Keratinocyte (primary cell): ENCODE measurements at regions not wholly inside any gene's neighbourhood (a gene's known extent, or its start where the extent isn't known, plus 50 kb on each side); places are given as distances from the start of the nearest gene placed in this dataset.

Source experiments
- DNase-seq: peaks from one replicate; pipeline ENCODE4 v3.0.0-alpha.2; 2011; ENCODE audit warnings: low read depth, missing footprints, low spot score
- FAIRE-seq: peaks from 2 replicates; lab custom pipeline; 2011; peaks lifted over from hg19 to GRCh38; lab: Jason Lieb, UNC
- H2AFZ ChIP-seq: 2 replicates; pipeline ENCODE4 v1.6.0; 2012; ENCODE audit warnings: low read length, control low read depth, inconsistent platforms; ENCODE audit not compliant: control insufficient read depth
- H3K27ac ChIP-seq: 2 replicates; pipeline ENCODE4 v1.5.1; 2011; ENCODE audit warnings: low read length; ENCODE audit not compliant: control insufficient read depth, insufficient read depth
- H3K27me3 ChIP-seq: 3 replicates; pipeline ENCODE4 v1.6.0; 2011; ENCODE audit warnings: low read length; ENCODE audit not compliant: control insufficient read depth, insufficient read depth; ENCODE audit errors: extremely low read depth
- H3K36me3 ChIP-seq, 2 experiments: 2 replicates in 1 of 2; 3 replicates in 1 of 2; pipeline ENCODE4 v1.5.1; 2011; ENCODE audit warnings: low read length in 2 of 2, mild to moderate bottlenecking in 1 of 2; ENCODE audit not compliant: control insufficient read depth in 2 of 2, insufficient read depth in 2 of 2; ENCODE audit errors: extremely low read depth in 1 of 2
- H3K4me1 ChIP-seq: 3 replicates; pipeline ENCODE4 v1.5.1; 2011; ENCODE audit warnings: low read length; ENCODE audit not compliant: control insufficient read depth, insufficient read depth; ENCODE audit errors: extremely low read depth
- H3K4me2 ChIP-seq: 3 replicates; pipeline ENCODE4 v1.6.0; 2011; ENCODE audit warnings: low read depth, low read length; ENCODE audit not compliant: control insufficient read depth, insufficient read depth; ENCODE audit errors: extremely low read depth
- H3K4me3 ChIP-seq, 3 experiments: fragments of 200-600 bp in 1 of 3; sonication (generic) in 1 of 3; 2 replicates in 2 of 3; 3 replicates in 1 of 3; pipeline ENCODE4 v1.5.1; 2011 to 2016; ENCODE audit warnings: low read length in 3 of 3, mild to moderate bottlenecking in 3 of 3, control low read depth in 2 of 3, inconsistent platforms in 1 of 3, low read depth in 1 of 3, mixed read lengths in 1 of 3, mixed run types in 1 of 3, moderate library complexity in 1 of 3; ENCODE audit not compliant: control insufficient read depth in 2 of 3, insufficient read depth in 2 of 3; ENCODE audit errors: extremely low read depth in 1 of 3
- H3K79me2 ChIP-seq: 2 replicates; pipeline ENCODE4 v1.6.0; 2012; ENCODE audit warnings: low read length; ENCODE audit not compliant: control insufficient read depth, insufficient read depth
- H3K9ac ChIP-seq: 3 replicates; pipeline ENCODE4 v1.6.0; 2011; ENCODE audit warnings: low read length; ENCODE audit not compliant: control insufficient read depth, insufficient read depth; ENCODE audit errors: extremely low read depth
- H3K9me1 ChIP-seq: 3 replicates; pipeline ENCODE4 v1.6.0; 2011; ENCODE audit warnings: low read length; ENCODE audit not compliant: control insufficient read depth, insufficient read depth; ENCODE audit errors: extremely low read depth
- H3K9me3 ChIP-seq: 2 replicates; pipeline ENCODE4 v1.5.1; 2012; ENCODE audit warnings: low read depth, low read length; ENCODE audit not compliant: control insufficient read depth
- H4K20me1 ChIP-seq: 3 replicates; pipeline ENCODE4 v1.6.0; 2011; ENCODE audit warnings: low read length; ENCODE audit not compliant: control insufficient read depth, insufficient read depth; ENCODE audit errors: extremely low read depth
- EZH2 ChIP-seq: IDR thresholded peaks from one replicate; pipeline ENCODE4 v1.6.1; 2012; ENCODE audit warnings: inconsistent platforms, mild to moderate bottlenecking, low read length, moderate library complexity
- dilution Hi-C: fragments of 300-500 bp; cut with MboI; formaldehyde crosslinking; loops from one replicate; pipeline ENCODE4 v1.7.0; 2020; ENCODE audit warnings: low sequenced_read_pairs; ENCODE audit not compliant: extremely low pct_ligation_motif_present
- TF ChIP-seq, protein P1 (sequence below), 3 experiments: IDR thresholded peaks in 1 of 3; conservative IDR thresholded peaks in 1 of 3; optimal IDR thresholded peaks in 1 of 3; 2 replicates in 2 of 3; 3 replicates in 1 of 3; pipeline versions ENCODE3 to v1.5.1; 2011; ENCODE audit warnings: low read length in 3 of 3, mild to moderate bottlenecking in 3 of 3, moderate library complexity in 2 of 3, control low read depth in 1 of 3, inconsistent platforms in 1 of 3; ENCODE audit not compliant: insufficient read depth in 2 of 3; ENCODE audit errors: extremely low read depth in 1 of 3

DNA sequence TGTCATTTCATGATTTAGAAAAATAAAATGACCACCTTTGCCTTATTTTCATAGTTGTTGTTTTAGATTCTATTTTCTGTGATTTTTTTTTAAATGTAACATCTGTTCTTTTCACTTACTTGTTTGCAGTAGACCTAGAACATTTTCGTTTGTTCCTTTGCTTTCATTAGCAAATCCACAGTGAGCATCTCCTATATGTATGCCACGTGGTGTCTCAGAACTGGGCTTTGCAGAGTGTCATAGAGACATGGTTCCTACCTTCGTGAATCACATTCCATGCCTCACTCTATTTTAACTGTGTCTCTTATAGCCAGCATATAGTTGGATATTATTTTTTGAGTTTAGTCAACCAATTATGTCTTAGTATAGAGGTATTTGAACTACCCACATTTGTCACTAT is 118.2 kb downstream of the KLF13 start:
- FAIRE-seq (no peak), DNase-seq (no peak)
- Histone ChIP-seq H2AFZ (no peak overlapping the region), H3K9me3 (no peaks in the 10 kb centered on the region), H3K36me3 (no peaks in the 10 kb centered on the region), H3K9me1 (no peaks in the 10 kb centered on the region), H3K79me2 (no peaks in the 10 kb centered on the region), H4K20me1 (no peaks in the 10 kb centered on the region), H3K4me2 (no peak overlapping the region), H3K27me3 (no peaks in the 10 kb centered on the region), H3K27ac (no peak overlapping the region), H3K9ac (no peak overlapping the region), H3K4me3 (no peak overlapping the region), H3K4me1 (peaks cover 44% of the 10 kb centered on the region)
- no peak for TF ChIP-seq EZH2
- TF ChIP-seq, protein P1, sequence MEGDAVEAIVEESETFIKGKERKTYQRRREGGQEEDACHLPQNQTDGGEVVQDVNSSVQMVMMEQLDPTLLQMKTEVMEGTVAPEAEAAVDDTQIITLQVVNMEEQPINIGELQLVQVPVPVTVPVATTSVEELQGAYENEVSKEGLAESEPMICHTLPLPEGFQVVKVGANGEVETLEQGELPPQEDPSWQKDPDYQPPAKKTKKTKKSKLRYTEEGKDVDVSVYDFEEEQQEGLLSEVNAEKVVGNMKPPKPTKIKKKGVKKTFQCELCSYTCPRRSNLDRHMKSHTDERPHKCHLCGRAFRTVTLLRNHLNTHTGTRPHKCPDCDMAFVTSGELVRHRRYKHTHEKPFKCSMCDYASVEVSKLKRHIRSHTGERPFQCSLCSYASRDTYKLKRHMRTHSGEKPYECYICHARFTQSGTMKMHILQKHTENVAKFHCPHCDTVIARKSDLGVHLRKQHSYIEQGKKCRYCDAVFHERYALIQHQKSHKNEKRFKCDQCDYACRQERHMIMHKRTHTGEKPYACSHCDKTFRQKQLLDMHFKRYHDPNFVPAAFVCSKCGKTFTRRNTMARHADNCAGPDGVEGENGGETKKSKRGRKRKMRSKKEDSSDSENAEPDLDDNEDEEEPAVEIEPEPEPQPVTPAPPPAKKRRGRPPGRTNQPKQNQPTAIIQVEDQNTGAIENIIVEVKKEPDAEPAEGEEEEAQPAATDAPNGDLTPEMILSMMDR (optimal IDR thresholded peaks at IDR 0.05 in 1 of 3, IDR thresholded peaks at IDR 0.05 in 1 of 3, conservative IDR thresholded peaks at IDR 0.05 in 1 of 3; ENCODE audit: extremely low read depth in 1 of 3, insufficient read depth in 2 of 3, low read length in 3 of 3): no peak
- dilution Hi-C loops: no loop called here

DNA sequence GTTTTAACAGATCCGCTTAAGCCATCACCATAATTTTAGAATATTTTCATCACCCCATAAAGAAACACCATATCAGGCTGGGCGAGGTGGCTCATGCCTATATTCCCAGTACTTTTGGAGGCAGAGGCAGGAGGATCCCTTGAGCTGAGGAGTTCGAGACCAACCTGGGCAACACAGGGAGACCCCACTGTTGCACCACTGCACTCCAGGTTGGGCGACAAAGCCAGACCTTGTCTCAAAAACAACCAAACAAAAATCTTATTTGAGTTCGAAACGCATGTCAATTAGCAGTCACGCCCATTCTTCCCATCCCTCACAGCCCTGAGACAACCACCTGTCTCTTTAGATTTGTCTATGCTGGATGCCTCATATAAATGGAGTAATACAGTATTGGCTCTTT is 119.9 kb downstream of the KLF13 start:
- Histone ChIP-seq H3K4me2 (no peak overlapping the region), H3K9me1 (no peaks in the 10 kb centered on the region), H4K20me1 (no peaks in the 10 kb centered on the region), H3K27ac (no peak overlapping the region), H3K79me2 (no peaks in the 10 kb centered on the region), H3K9ac (no peak overlapping the region), H2AFZ (no peak overlapping the region), H3K4me3 (no peak overlapping the region), H3K4me1 (peaks cover 35% of the 10 kb centered on the region), H3K27me3 (no peaks in the 10 kb centered on the region), H3K9me3 (no peaks in the 10 kb centered on the region), H3K36me3 (no peaks in the 10 kb centered on the region)
- dilution Hi-C loops: no loop called here
- TF ChIP-seq EZH2: no peak
- TF ChIP-seq, protein P1 (optimal IDR thresholded peaks at IDR 0.05 in 1 of 3, IDR thresholded peaks at IDR 0.05 in 1 of 3, conservative IDR thresholded peaks at IDR 0.05 in 1 of 3; ENCODE audit: extremely low read depth in 1 of 3, insufficient read depth in 2 of 3, low read length in 3 of 3): no peak
- DNase-seq (no peak), FAIRE-seq (peak; percentile 34)
